HepG2 (cell line): ENCODE measurements at regions not wholly inside any gene's neighbourhood (a gene's known extent, or its start where the extent isn't known, plus 50 kb on each side); places are given as distances from the start of the nearest gene placed in this dataset.
A peak's percentile ranks its signal among the peaks of the same experiment; 100 is the strongest.

Source experiments
- ATAC-seq: fragments of 200-7000 bp; cut with Tn5 transposase; 3 replicates; pipeline ENCODE4 v1.9.1; 2020; ENCODE audit warnings: mild to moderate bottlenecking, moderate library complexity
- BruUV-seq: library from RNA; stranded (reverse); fragments of 400-500 nt; replicated peaks from 2 replicates; lab custom pipeline; 2021; lab: Mats Ljungman, UMichigan
- CTCF ChIA-PET: fragments of 300-600 bp; formaldehyde crosslinking; extraction: SDS; loops from one replicate; lab custom pipeline; 2021; ENCODE audit warnings: low total read pairs, inconsistent platforms, low intra/inter-chr PET ratio; lab: Yijun Ruan, JAX
- POLR2A ChIA-PET: fragments of 350-600 bp; sonication (Branson Sonifier 250); formaldehyde crosslinking; loops from one replicate; lab custom pipeline; 2020; ENCODE audit warnings: antibody characterized with exemption, inconsistent platforms; lab: Yijun Ruan, JAX
- DNase-seq: peaks from one replicate; pipeline ENCODE4 v3.0.0-alpha.2; 2015; ENCODE audit warnings: low spot score
- FAIRE-seq: peaks from 3 replicates; lab custom pipeline; 2011; peaks lifted over from hg19 to GRCh38; lab: Jason Lieb, UNC
- H2AFZ ChIP-seq: one replicate; pipeline ENCODE4 v1.6.1; 2011; ENCODE audit warnings: low read length, inconsistent platforms
- H3K27ac ChIP-seq: fragments of 300-600 bp; 3 replicates; pipeline ENCODE4 v1.8.0; 2011; ENCODE audit warnings: mixed run types, mild to moderate bottlenecking, mixed read lengths, low read length, inconsistent platforms; ENCODE audit not compliant: insufficient read depth; ENCODE audit errors: extremely low read length
- H3K27me3 ChIP-seq, 2 experiments: fragments of 200-600 bp in 1 of 2; 2 replicates in 1 of 2; 3 replicates in 1 of 2; pipeline versions ENCODE4 v1.6.0 to v1.8.0; 2011; ENCODE audit warnings: low read length in 2 of 2, mild to moderate bottlenecking in 2 of 2, moderate library complexity in 2 of 2, inconsistent platforms in 1 of 2; ENCODE audit not compliant: insufficient read depth in 2 of 2, control insufficient read depth in 1 of 2
- H3K36me3 ChIP-seq, 2 experiments: fragments of 200-600 bp in 1 of 2; replicated peaks in 1 of 2; 2 replicates in 1 of 2; 3 replicates in 1 of 2; pipeline versions ENCODE4 v1.5.1 to v1.8.0; 2011; ENCODE audit warnings: low read length in 2 of 2, inconsistent platforms in 1 of 2; ENCODE audit not compliant: insufficient read depth in 2 of 2, control insufficient read depth in 1 of 2
- H3K4me1 ChIP-seq: 2 replicates; pipeline ENCODE4 v1.5.1; 2012; ENCODE audit warnings: low read length, inconsistent platforms; ENCODE audit not compliant: insufficient read depth
- H3K4me2 ChIP-seq: 2 replicates; pipeline ENCODE4 v1.6.0; 2011; ENCODE audit warnings: low read depth, low read length, inconsistent platforms
- H3K4me3 ChIP-seq, 3 experiments: fragments of 200-600 bp in 1 of 3; sonication (generic), shearing (Covaris generic) in 1 of 3; replicated peaks in 1 of 3; 2 replicates each; pipeline ENCODE4 v1.5.1; 2011 to 2016; ENCODE audit warnings: low read length in 3 of 3, inconsistent platforms in 2 of 3, low read depth in 2 of 3, mild to moderate bottlenecking in 2 of 3, control low read depth in 1 of 3, mixed read lengths in 1 of 3; ENCODE audit not compliant: insufficient read depth in 1 of 3
- H3K79me2 ChIP-seq: one replicate; pipeline ENCODE4 v1.6.1; 2011; ENCODE audit warnings: low read length, inconsistent platforms; ENCODE audit not compliant: insufficient read depth
- H3K9ac ChIP-seq: 2 replicates; pipeline ENCODE4 v1.6.0; 2011; ENCODE audit warnings: mild to moderate bottlenecking, low read depth, low read length, inconsistent platforms; ENCODE audit not compliant: insufficient read depth
- H3K9me3 ChIP-seq: 2 replicates; pipeline ENCODE4 v1.5.1; 2012; ENCODE audit warnings: mild to moderate bottlenecking, low read length
- H4K20me1 ChIP-seq: 2 replicates; pipeline ENCODE4 v1.6.0; 2011; ENCODE audit warnings: inconsistent platforms, mild to moderate bottlenecking, low read length, moderate library complexity; ENCODE audit not compliant: insufficient read depth
- CC2D1A ChIP-seq: sonication (generic); formaldehyde crosslinking; IDR thresholded peaks from 2 replicates; pipeline ENCODE4 v1.8.1; 2023; ENCODE audit warnings: mild to moderate bottlenecking, missing genetic modification reagents
- FOSL2 ChIP-seq: sonication (generic); formaldehyde crosslinking; IDR thresholded peaks from 2 replicates; pipeline ENCODE4 v1.4.0; 2020; ENCODE audit warnings: missing genetic modification reagents
- NCOA5 ChIP-seq: sonication (generic); formaldehyde crosslinking; IDR thresholded peaks from 2 replicates; pipeline ENCODE4 v1.4.0; 2020; ENCODE audit warnings: missing genetic modification reagents
- U2AF1 ChIP-seq: fragments of 200-400 bp; formaldehyde crosslinking; optimal IDR thresholded peaks from 2 replicates; pipeline ENCODE3; 2017; ENCODE audit warnings: mild to moderate bottlenecking, low read depth, low read length
- ZNF367 ChIP-seq: sonication (generic); formaldehyde crosslinking; IDR thresholded peaks from 2 replicates; pipeline ENCODE4 v1.4.0; 2020; ENCODE audit warnings: missing genetic modification reagents, borderline replicate concordance
- ZNF772 ChIP-seq: sonication (generic); formaldehyde crosslinking; IDR thresholded peaks from 2 replicates; pipeline ENCODE4 v1.5.0; 2020; ENCODE audit warnings: mild to moderate bottlenecking, missing genetic modification reagents
- WGBS: methylation state at CpG from one replicate; pipeline ENCODE4 v1.1.6; 2017; ENCODE audit warnings: low lambda C conversion rate; 5-methylcytosine and 5-hydroxymethylcytosine counted together
- in situ Hi-C: cut with HindIII; loops from 2 replicates; pipeline ENCODE4 v1.10.0; 2017; ENCODE audit warnings: low pct_unique_long_range_greater_than_20kb; ENCODE audit not compliant: extremely low pct_ligation_motif_present
- intact Hi-C: fragments of 100-400 bp; cut with micrococcal nuclease; formaldehyde crosslinking; loops from one replicate; pipeline ENCODE4 v1.10.0; 2022; ENCODE audit not compliant: unreplicated experiment

GRCh38 chr11:28860893-28861292 lies 752.7 kb downstream of the METTL15 start:
- no peak overlapping the region for H3K4me3 ChIP-seq
- no peak overlapping the region for H3K4me2 ChIP-seq
- ChIA-PET POLR2A (no interaction called here), CTCF (no interaction called here)
- BruUV-seq: no TSS peak
- intact Hi-C loops (no loop called here), in situ Hi-C loops (no loop called here)
- H3K79me2 ChIP-seq: no peaks in the 10 kb centered on the region
- no peak overlapping the region for H2AFZ ChIP-seq
- H3K36me3 ChIP-seq: no peaks in the 10 kb centered on the region
- H3K27me3 ChIP-seq: no peaks in the 10 kb centered on the region
- no peak overlapping the region for H3K9ac ChIP-seq
- H3K9me3 ChIP-seq: peaks cover 10% of the 10 kb centered on the region; the same call in 1 of the 2 replicates
- no peak overlapping the region for H3K27ac ChIP-seq
- no peaks in the 10 kb centered on the region for H4K20me1 ChIP-seq
- no peak for FAIRE-seq
- 5% methylated on average over 2 of the region's 2 CpGs for WGBS
- TF ChIP-seq ZNF367 (no peak), FOSL2 (CRISPR knock-in tag) (peak; percentile 50; the same call in 1 of the 2 replicates)
- H3K4me1 ChIP-seq: no peaks in the 10 kb centered on the region
- no peak for ATAC-seq
- DNase-seq: no peak

- no peaks in the 10 kb centered on the region for H3K4me1 ChIP-seq
- H4K20me1 ChIP-seq: no peaks in the 10 kb centered on the region
- no peak overlapping the region for H3K27ac ChIP-seq
- intact Hi-C loops: no loop called here
- DNase-seq (no peak), FAIRE-seq (no peak), ATAC-seq (no peak)
- ChIA-PET CTCF (no interaction called here), POLR2A (no interaction called here)
- BruUV-seq: no TSS peak
- no peaks in the 10 kb centered on the region for H3K27me3 ChIP-seq
- 4% methylated on average over 2 of the region's 2 CpGs for WGBS
- no peak overlapping the region for H3K4me3 ChIP-seq
- no peak for TF ChIP-seq CC2D1A (CRISPR knock-in tag)
- TF ChIP-seq U2AF1: no peak
- TF ChIP-seq ZNF772 (CRISPR knock-in tag): no peak
- no peak for TF ChIP-seq NCOA5 (CRISPR knock-in tag)
- no peak overlapping the region for H3K4me2 ChIP-seq
- H3K9ac ChIP-seq: no peak overlapping the region
- H2AFZ ChIP-seq: no peak overlapping the region
- peaks cover 17% of the 10 kb centered on the region; the same call in 1 of the 2 replicates for H3K9me3 ChIP-seq
- no peaks in the 10 kb centered on the region for H3K79me2 ChIP-seq
- H3K36me3 ChIP-seq: no peaks in the 10 kb centered on the region
- in situ Hi-C loops: no loop called here
Observed at GRCh38 chr11:28858076-28858475, 749.9 kb downstream of the METTL15 start.
